Endothelial cell of umbilical vein (primary cell): ENCODE measurements at regions not wholly inside any gene's neighbourhood (a gene's known extent, or its start where the extent isn't known, plus 50 kb on each side); places are given as distances from the start of the nearest gene placed in this dataset.

Experiments used
- EZH2 ChIP-seq: IDR thresholded peaks from 2 replicates; pipeline ENCODE4 v1.6.1; 2012; ENCODE audit warnings: borderline replicate concordance, low read depth, mild to moderate bottlenecking, moderate library complexity, low read length, inconsistent platforms; ENCODE audit not compliant: severe bottlenecking
- FOS ChIP-seq: IDR thresholded peaks from 2 replicates; pipeline ENCODE4 v1.6.1; 2011; ENCODE audit warnings: mild to moderate bottlenecking, low read length, moderate library complexity, borderline replicate concordance; ENCODE audit not compliant: insufficient read depth
- POLR2A ChIP-seq: IDR thresholded peaks from 2 replicates; pipeline ENCODE4 v1.6.1; 2012; ENCODE audit warnings: low read depth, mild to moderate bottlenecking, control low read depth, low read length
- POLR2AphosphoS5 ChIP-seq: IDR thresholded peaks from 2 replicates; pipeline ENCODE4 v1.6.1; 2012; ENCODE audit warnings: low read depth, mild to moderate bottlenecking, control low read depth, low read length, moderate library complexity; ENCODE audit not compliant: insufficient read depth
- TF ChIP-seq, protein P1 (sequence below), 2 donors: IDR thresholded peaks; 1 replicate in 1 of 2; 2 replicates in 1 of 2; pipeline ENCODE4 v1.5.1; 2011; ENCODE audit warnings: low read length in 2 of 2, mild to moderate bottlenecking in 2 of 2, moderate library complexity in 2 of 2, control low read depth in 1 of 2, inconsistent platforms in 1 of 2, low read depth in 1 of 2; ENCODE audit not compliant: insufficient read depth in 1 of 2; ENCODE audit errors: extremely low read depth in 1 of 2
- TF ChIP-seq, protein P2 (sequence below): IDR thresholded peaks from 2 replicates; pipeline ENCODE4 v1.6.1; 2011; ENCODE audit not compliant: insufficient read depth, insufficient read length

- TF ChIP-seq, protein P1, sequence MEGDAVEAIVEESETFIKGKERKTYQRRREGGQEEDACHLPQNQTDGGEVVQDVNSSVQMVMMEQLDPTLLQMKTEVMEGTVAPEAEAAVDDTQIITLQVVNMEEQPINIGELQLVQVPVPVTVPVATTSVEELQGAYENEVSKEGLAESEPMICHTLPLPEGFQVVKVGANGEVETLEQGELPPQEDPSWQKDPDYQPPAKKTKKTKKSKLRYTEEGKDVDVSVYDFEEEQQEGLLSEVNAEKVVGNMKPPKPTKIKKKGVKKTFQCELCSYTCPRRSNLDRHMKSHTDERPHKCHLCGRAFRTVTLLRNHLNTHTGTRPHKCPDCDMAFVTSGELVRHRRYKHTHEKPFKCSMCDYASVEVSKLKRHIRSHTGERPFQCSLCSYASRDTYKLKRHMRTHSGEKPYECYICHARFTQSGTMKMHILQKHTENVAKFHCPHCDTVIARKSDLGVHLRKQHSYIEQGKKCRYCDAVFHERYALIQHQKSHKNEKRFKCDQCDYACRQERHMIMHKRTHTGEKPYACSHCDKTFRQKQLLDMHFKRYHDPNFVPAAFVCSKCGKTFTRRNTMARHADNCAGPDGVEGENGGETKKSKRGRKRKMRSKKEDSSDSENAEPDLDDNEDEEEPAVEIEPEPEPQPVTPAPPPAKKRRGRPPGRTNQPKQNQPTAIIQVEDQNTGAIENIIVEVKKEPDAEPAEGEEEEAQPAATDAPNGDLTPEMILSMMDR (IDR thresholded peaks at IDR 0.05; ENCODE audit: extremely low read depth in 1 of 2, insufficient read depth in 1 of 2, low read depth in 1 of 2, low read length in 2 of 2) = no peak
- TF ChIP-seq POLR2AphosphoS5 = no peak
- no peak for TF ChIP-seq EZH2
- TF ChIP-seq POLR2A = no peak
- no peak for TF ChIP-seq FOS
- TF ChIP-seq, protein P2, sequence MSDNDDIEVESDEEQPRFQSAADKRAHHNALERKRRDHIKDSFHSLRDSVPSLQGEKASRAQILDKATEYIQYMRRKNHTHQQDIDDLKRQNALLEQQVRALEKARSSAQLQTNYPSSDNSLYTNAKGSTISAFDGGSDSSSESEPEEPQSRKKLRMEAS = no peak
Measured at GRCh38 chr16:64543031-64543430, 578.8 kb downstream of the CDH11 start.
